ENCODE measurements at regions not wholly inside any gene's neighbourhood (a gene's known extent, or its start where the extent isn't known, plus 50 kb on each side); places are given as distances from the start of the nearest gene placed in this dataset.

GRCh38 chr3:152623286-152623911, 211.5 kb upstream of the P2RY1 start:
- TF ChIP-seq POLR2A (IDR thresholded peaks at IDR 0.05) (no peak), CTCF (IDR thresholded peaks at IDR 0.05) (no peak), POLR2AphosphoS5 (IDR thresholded peaks at IDR 0.05) (no peak)

Measured in transverse colon (tissue), 4 donors.